ENCODE measurements at regions not wholly inside any gene's neighbourhood (a gene's known extent, or its start where the extent isn't known, plus 50 kb on each side); places are given as distances from the start of the nearest gene placed in this dataset.

GRCh38 chr5:118681655-118682054 is 306.7 kb downstream of the DTWD2 start:
- TF ChIP-seq CTCF (IDR thresholded peaks at IDR 0.05) (no peak), EZH2 (IDR thresholded peaks at IDR 0.05) (no peak)

Data from neural progenitor cell (in vitro differentiated cells).